MM.1S (cell line): ENCODE measurements at regions not wholly inside any gene's neighbourhood (a gene's known extent, or its start where the extent isn't known, plus 50 kb on each side); places are given as distances from the start of the nearest gene placed in this dataset.

ENCODE experiments used
- DNase-seq: peaks from one replicate; pipeline ENCODE4 v3.0.0-alpha.2; 2015
- H2AFZ ChIP-seq: fragments of 300-600 bp; sonication (generic); 2 replicates; pipeline ENCODE4 v1.6.0; 2016; ENCODE audit warnings: antibody characterized with exemption, low read length
- H3F3A ChIP-seq: fragments of 300-600 bp; sonication (generic); 2 replicates; pipeline ENCODE4 v1.6.1; 2016; ENCODE audit warnings: mild to moderate bottlenecking, antibody characterized with exemption, low read length, moderate library complexity, mixed read lengths; ENCODE audit not compliant: insufficient read depth
- H3K27ac ChIP-seq: fragments of 300-600 bp; sonication (generic); 2 replicates; pipeline ENCODE4 v1.5.1; 2016; ENCODE audit warnings: mild to moderate bottlenecking, low read length
- H3K27me3 ChIP-seq: fragments of 300-600 bp; sonication (generic); replicated peaks from 2 replicates; pipeline ENCODE4 v1.6.0; 2016; ENCODE audit warnings: low read length; ENCODE audit not compliant: insufficient read depth
- H3K36me3 ChIP-seq: fragments of 300-600 bp; sonication (generic); replicated peaks from 2 replicates; pipeline ENCODE4 v1.6.1; 2016; ENCODE audit warnings: mild to moderate bottlenecking, low read length, mixed read lengths; ENCODE audit not compliant: insufficient read depth
- H3K4me1 ChIP-seq: fragments of 300-600 bp; sonication (generic); 2 replicates; pipeline ENCODE4 v1.6.1; 2016; ENCODE audit warnings: low read length, mixed read lengths
- H3K4me2 ChIP-seq: fragments of 300-600 bp; sonication (generic); 2 replicates; pipeline ENCODE4 v1.6.0; 2016; ENCODE audit warnings: low read depth, low read length
- H3K4me3 ChIP-seq: fragments of 300-600 bp; sonication (generic); 2 replicates; pipeline ENCODE4 v1.5.1; 2016; ENCODE audit warnings: low read length, mixed read lengths
- H3K79me2 ChIP-seq: fragments of 300-600 bp; sonication (generic); 2 replicates; pipeline ENCODE4 v1.6.1; 2016; ENCODE audit warnings: mixed run types, low read length, mixed read lengths
- H3K9ac ChIP-seq: fragments of 300-600 bp; sonication (generic); 2 replicates; pipeline ENCODE4 v1.6.1; 2016; ENCODE audit warnings: low read length, mixed read lengths
- H3K9me2 ChIP-seq: fragments of 300-600 bp; sonication (generic); replicated peaks from 2 replicates; pipeline ENCODE4 v1.6.1; 2016; ENCODE audit warnings: mild to moderate bottlenecking, low read length, mixed read lengths; ENCODE audit not compliant: insufficient read depth
- H3K9me3 ChIP-seq: fragments of 300-600 bp; sonication (generic); replicated peaks from 2 replicates; pipeline ENCODE4 v1.6.1; 2016; ENCODE audit warnings: mild to moderate bottlenecking, low read length, mixed read lengths; ENCODE audit not compliant: insufficient read depth
- H4K20me1 ChIP-seq: fragments of 300-600 bp; sonication (generic); 2 replicates; pipeline ENCODE4 v1.6.1; 2016; ENCODE audit warnings: mild to moderate bottlenecking, low read length, moderate library complexity, mixed read lengths; ENCODE audit not compliant: insufficient read depth
- CTCF ChIP-seq: fragments of 300-600 bp; sonication (generic); IDR thresholded peaks from 2 replicates; pipeline ENCODE4 v1.5.1; 2016; ENCODE audit warnings: antibody characterized with exemption, low read length, mixed read lengths
- EZH2 ChIP-seq: fragments of 300-600 bp; sonication (generic); optimal IDR thresholded peaks from 2 replicates; pipeline ENCODE3; 2017; ENCODE audit warnings: low read depth, mild to moderate bottlenecking, antibody characterized with exemption, low read length, mixed read lengths
- EZH2phosphoT487 ChIP-seq: fragments of 300-600 bp; sonication (generic); IDR thresholded peaks from 2 replicates; pipeline ENCODE4 v1.6.1; 2018; ENCODE audit warnings: antibody characterized with exemption, low read length

GRCh38 chr14:51410897-51411296 lies 170.8 kb downstream of the TMX1 start:
- H3K79me2 ChIP-seq: no peaks in the 10 kb centered on the region
- no peak overlapping the region for H3K9ac ChIP-seq
- H3K4me2 ChIP-seq: no peak overlapping the region
- no peak overlapping the region for H3K27ac ChIP-seq
- no peaks in the 10 kb centered on the region for H4K20me1 ChIP-seq
- no peaks in the 10 kb centered on the region for H3K27me3 ChIP-seq
- H3K4me3 ChIP-seq: no peak overlapping the region
- H3K36me3 ChIP-seq: no peaks in the 10 kb centered on the region
- no peaks in the 10 kb centered on the region for H3K4me1 ChIP-seq
- no peak for DNase-seq
- no peaks in the 10 kb centered on the region for H3K9me2 ChIP-seq
- no peaks in the 10 kb centered on the region for H3K9me3 ChIP-seq
- TF ChIP-seq EZH2phosphoT487 (no peak), CTCF (no peak), EZH2 (no peak)
- H2AFZ ChIP-seq: no peak overlapping the region
- no peaks in the 10 kb centered on the region for H3F3A ChIP-seq

- no peaks in the 10 kb centered on the region for H3K27me3 ChIP-seq
- H3F3A ChIP-seq: no peaks in the 10 kb centered on the region
- no peak overlapping the region for H3K27ac ChIP-seq
- peak; percentile 45 for DNase-seq
- H2AFZ ChIP-seq: peak overlapping the region; percentile 1; the same call in 1 of the 2 replicates
- H3K79me2 ChIP-seq: no peaks in the 10 kb centered on the region
- no peaks in the 10 kb centered on the region for H3K9me2 ChIP-seq
- H3K4me3 ChIP-seq: no peak overlapping the region
- no peaks in the 10 kb centered on the region for H3K4me1 ChIP-seq
- no peak overlapping the region for H3K4me2 ChIP-seq
- no peak overlapping the region for H3K9ac ChIP-seq
- TF ChIP-seq EZH2 (no peak), EZH2phosphoT487 (no peak), CTCF (no peak)
- H3K36me3 ChIP-seq: no peaks in the 10 kb centered on the region
- no peaks in the 10 kb centered on the region for H3K9me3 ChIP-seq
- no peaks in the 10 kb centered on the region for H4K20me1 ChIP-seq
Observed at GRCh38 chr14:51419685-51420084, 179.6 kb downstream of the TMX1 start.

- TF ChIP-seq CTCF (no peak), EZH2 (no peak), EZH2phosphoT487 (no peak)
- H3K79me2 ChIP-seq: no peaks in the 10 kb centered on the region
- H3K4me3 ChIP-seq: no peak overlapping the region
- H3K9me3 ChIP-seq: no peaks in the 10 kb centered on the region
- H3K9me2 ChIP-seq: no peaks in the 10 kb centered on the region
- H4K20me1 ChIP-seq: no peaks in the 10 kb centered on the region
- no peaks in the 10 kb centered on the region for H3K36me3 ChIP-seq
- no peak overlapping the region for H3K27ac ChIP-seq
- H3K27me3 ChIP-seq: no peaks in the 10 kb centered on the region
- no peak overlapping the region for H2AFZ ChIP-seq
- H3K9ac ChIP-seq: no peak overlapping the region
- H3F3A ChIP-seq: no peaks in the 10 kb centered on the region
- no peaks in the 10 kb centered on the region for H3K4me1 ChIP-seq
- DNase-seq: no peak
- H3K4me2 ChIP-seq: no peak overlapping the region
Observed at GRCh38 chr14:51422704-51423103, 182.7 kb downstream of the TMX1 start.
